ENCODE measurements at regions not wholly inside any gene's neighbourhood (a gene's known extent, or its start where the extent isn't known, plus 50 kb on each side); places are given as distances from the start of the nearest gene placed in this dataset.

DNA sequence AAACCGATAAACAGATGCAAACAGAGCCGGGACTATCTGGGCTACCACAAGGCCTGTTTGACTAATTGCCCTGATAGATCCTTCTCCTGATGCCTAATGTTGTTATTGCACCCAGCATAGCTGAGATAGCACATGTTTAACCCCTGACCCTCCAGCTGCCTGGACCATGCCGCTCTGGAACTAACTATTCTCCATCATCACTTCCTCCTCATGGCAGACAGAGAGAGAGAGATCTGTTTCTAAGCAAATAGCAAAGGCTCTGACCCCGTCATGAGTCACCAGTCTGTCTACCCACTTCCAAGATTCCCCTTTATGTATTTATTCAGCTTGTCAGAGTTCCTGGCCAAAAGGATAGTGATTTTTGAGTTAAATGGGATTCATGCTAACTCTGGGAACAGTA lies 58.2 kb upstream of the FLRT2 start:
- TF ChIP-seq, protein P1, sequence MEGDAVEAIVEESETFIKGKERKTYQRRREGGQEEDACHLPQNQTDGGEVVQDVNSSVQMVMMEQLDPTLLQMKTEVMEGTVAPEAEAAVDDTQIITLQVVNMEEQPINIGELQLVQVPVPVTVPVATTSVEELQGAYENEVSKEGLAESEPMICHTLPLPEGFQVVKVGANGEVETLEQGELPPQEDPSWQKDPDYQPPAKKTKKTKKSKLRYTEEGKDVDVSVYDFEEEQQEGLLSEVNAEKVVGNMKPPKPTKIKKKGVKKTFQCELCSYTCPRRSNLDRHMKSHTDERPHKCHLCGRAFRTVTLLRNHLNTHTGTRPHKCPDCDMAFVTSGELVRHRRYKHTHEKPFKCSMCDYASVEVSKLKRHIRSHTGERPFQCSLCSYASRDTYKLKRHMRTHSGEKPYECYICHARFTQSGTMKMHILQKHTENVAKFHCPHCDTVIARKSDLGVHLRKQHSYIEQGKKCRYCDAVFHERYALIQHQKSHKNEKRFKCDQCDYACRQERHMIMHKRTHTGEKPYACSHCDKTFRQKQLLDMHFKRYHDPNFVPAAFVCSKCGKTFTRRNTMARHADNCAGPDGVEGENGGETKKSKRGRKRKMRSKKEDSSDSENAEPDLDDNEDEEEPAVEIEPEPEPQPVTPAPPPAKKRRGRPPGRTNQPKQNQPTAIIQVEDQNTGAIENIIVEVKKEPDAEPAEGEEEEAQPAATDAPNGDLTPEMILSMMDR (IDR thresholded peaks at IDR 0.05), result no peak
- TF ChIP-seq POLR2A (IDR thresholded peaks at IDR 0.05), result no peak
